ENCODE measurements at regions not wholly inside any gene's neighbourhood (a gene's known extent, or its start where the extent isn't known, plus 50 kb on each side); places are given as distances from the start of the nearest gene placed in this dataset.

GRCh38 chr10:130234171-130234965, 98.2 kb downstream of the GLRX3 start:
- no peak overlapping the region for H3K4me3 ChIP-seq (ENCODE audit: low read depth, low read length)
- TF ChIP-seq, protein P1, sequence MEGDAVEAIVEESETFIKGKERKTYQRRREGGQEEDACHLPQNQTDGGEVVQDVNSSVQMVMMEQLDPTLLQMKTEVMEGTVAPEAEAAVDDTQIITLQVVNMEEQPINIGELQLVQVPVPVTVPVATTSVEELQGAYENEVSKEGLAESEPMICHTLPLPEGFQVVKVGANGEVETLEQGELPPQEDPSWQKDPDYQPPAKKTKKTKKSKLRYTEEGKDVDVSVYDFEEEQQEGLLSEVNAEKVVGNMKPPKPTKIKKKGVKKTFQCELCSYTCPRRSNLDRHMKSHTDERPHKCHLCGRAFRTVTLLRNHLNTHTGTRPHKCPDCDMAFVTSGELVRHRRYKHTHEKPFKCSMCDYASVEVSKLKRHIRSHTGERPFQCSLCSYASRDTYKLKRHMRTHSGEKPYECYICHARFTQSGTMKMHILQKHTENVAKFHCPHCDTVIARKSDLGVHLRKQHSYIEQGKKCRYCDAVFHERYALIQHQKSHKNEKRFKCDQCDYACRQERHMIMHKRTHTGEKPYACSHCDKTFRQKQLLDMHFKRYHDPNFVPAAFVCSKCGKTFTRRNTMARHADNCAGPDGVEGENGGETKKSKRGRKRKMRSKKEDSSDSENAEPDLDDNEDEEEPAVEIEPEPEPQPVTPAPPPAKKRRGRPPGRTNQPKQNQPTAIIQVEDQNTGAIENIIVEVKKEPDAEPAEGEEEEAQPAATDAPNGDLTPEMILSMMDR (IDR thresholded peaks at IDR 0.05; ENCODE audit: insufficient read depth, low read length, poor library complexity, severe bottlenecking), result no peak

DNA sequence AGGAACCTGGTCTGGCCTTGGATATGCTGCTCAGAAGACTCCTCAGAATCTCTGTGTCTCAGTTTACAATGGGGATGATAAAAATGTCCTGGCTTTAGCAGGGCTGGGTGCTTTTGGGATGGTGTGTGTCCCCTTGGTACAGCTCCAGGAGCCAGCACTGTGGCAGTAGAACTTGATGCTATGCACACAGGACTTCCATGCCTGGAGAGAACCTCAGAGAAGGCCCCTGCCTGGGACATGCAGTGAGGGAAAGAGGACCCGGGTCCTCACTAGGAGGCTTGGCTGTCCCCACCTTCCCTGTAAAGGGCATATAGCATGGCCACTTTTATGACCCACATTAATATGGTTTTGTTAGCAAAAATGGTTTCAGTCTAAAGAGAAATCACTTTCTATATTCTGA, 100.5 kb downstream of the GLRX3 start:
- TF ChIP-seq, protein P1 (IDR thresholded peaks at IDR 0.05; ENCODE audit: insufficient read depth, low read length, poor library complexity, severe bottlenecking), result no peak
- H3K4me3 ChIP-seq (ENCODE audit: low read depth, low read length), result no peak overlapping the region
- no peaks in the 10 kb centered on the region for H3K36me3 ChIP-seq (ENCODE audit: control insufficient read depth, insufficient read depth, low read length)
- no peak for DNase-seq (ENCODE audit: low read depth)
- no peaks in the 10 kb centered on the region for H3K27me3 ChIP-seq (ENCODE audit: control insufficient read depth, insufficient read depth, low read length)

More at GRCh38 chr10:130234171-130234965, 98.2 kb downstream of the GLRX3 start:
- Histone ChIP-seq H3K27me3 (ENCODE audit: control insufficient read depth, insufficient read depth, low read length) (no peaks in the 10 kb centered on the region), H3K36me3 (ENCODE audit: control insufficient read depth, insufficient read depth, low read length) (no peaks in the 10 kb centered on the region)
- DNase-seq (ENCODE audit: low read depth), result no peak

DNA sequence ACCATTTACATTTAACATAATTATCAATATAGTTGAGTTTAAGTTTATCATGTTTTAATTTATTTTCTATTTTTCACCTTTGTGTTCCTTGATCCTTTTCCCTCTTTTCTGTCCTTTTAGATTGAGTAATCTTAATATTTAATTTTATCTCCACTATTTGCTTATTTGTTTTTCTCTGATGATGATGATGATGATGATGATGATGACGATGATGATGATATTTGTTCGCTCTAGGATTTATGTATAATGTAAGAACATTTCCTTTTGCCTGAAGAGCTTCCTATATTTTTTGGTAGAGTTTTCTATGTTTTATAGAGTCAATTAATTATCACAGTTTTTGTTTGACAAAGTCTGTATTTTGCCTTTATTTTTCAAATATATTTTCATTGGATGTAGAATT, 104.2 kb downstream of the GLRX3 start:
- no peak for DNase-seq (ENCODE audit: low read depth)
- Histone ChIP-seq H3K27me3 (ENCODE audit: control insufficient read depth, insufficient read depth, low read length) (no peaks in the 10 kb centered on the region), H3K36me3 (ENCODE audit: control insufficient read depth, insufficient read depth, low read length) (no peaks in the 10 kb centered on the region), H3K4me3 (ENCODE audit: low read depth, low read length) (no peak overlapping the region)
- TF ChIP-seq, protein P1 (IDR thresholded peaks at IDR 0.05; ENCODE audit: insufficient read depth, low read length, poor library complexity, severe bottlenecking), result no peak

- no peak overlapping the region for H3K4me3 ChIP-seq (ENCODE audit: low read depth, low read length)
- no peaks in the 10 kb centered on the region for H3K36me3 ChIP-seq (ENCODE audit: control insufficient read depth, insufficient read depth, low read length)
- no peak for DNase-seq (ENCODE audit: low read depth)
- TF ChIP-seq, protein P1 (IDR thresholded peaks at IDR 0.05; ENCODE audit: insufficient read depth, low read length, poor library complexity, severe bottlenecking), result no peak
- no peaks in the 10 kb centered on the region for H3K27me3 ChIP-seq (ENCODE audit: control insufficient read depth, insufficient read depth, low read length)
Measured at GRCh38 chr10:130242513-130242912, 106.3 kb downstream of the GLRX3 start.

GRCh38 chr10:130243015-130243414, 106.8 kb downstream of the GLRX3 start:
- no peaks in the 10 kb centered on the region for H3K36me3 ChIP-seq (ENCODE audit: control insufficient read depth, insufficient read depth, low read length)

More at GRCh38 chr10:130243015-130243414, 106.8 kb downstream of the GLRX3 start:
- H3K4me3 ChIP-seq (ENCODE audit: low read depth, low read length), result no peak overlapping the region
- TF ChIP-seq, protein P1 (IDR thresholded peaks at IDR 0.05; ENCODE audit: insufficient read depth, low read length, poor library complexity, severe bottlenecking), result no peak
- no peak for DNase-seq (ENCODE audit: low read depth)
- no peaks in the 10 kb centered on the region for H3K27me3 ChIP-seq (ENCODE audit: control insufficient read depth, insufficient read depth, low read length)
